ENCODE measurements at regions not wholly inside any gene's neighbourhood (a gene's known extent, or its start where the extent isn't known, plus 50 kb on each side); places are given as distances from the start of the nearest gene placed in this dataset.

DNA sequence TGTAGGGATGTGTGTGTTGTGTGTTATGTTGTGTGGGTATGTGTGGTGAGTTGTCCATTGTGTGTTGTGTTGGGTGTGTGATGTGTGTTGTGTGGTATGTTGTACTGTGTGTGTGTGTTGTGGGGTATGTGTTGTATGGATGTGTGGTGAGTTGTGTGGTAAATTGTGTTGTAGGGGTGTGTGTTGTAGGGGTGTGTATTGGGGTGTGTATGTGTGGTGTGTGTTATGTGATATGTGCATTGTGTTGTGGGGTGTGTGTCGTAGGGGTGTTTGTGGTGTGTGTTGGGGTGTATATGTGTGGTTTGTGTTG lies 97.8 kb upstream of the PODXL start:
- Histone ChIP-seq H3K4me3 (no peak overlapping the region), H3K27me3 (no peaks in the 10 kb centered on the region), H3K36me3 (no peaks in the 10 kb centered on the region), H3K9me3 (no peaks in the 10 kb centered on the region), H3K4me1 (peaks cover 0 to 33% of the 10 kb centered on the region in 2 donors), H3K27ac (no peak overlapping the region)
- TF ChIP-seq, protein P1, sequence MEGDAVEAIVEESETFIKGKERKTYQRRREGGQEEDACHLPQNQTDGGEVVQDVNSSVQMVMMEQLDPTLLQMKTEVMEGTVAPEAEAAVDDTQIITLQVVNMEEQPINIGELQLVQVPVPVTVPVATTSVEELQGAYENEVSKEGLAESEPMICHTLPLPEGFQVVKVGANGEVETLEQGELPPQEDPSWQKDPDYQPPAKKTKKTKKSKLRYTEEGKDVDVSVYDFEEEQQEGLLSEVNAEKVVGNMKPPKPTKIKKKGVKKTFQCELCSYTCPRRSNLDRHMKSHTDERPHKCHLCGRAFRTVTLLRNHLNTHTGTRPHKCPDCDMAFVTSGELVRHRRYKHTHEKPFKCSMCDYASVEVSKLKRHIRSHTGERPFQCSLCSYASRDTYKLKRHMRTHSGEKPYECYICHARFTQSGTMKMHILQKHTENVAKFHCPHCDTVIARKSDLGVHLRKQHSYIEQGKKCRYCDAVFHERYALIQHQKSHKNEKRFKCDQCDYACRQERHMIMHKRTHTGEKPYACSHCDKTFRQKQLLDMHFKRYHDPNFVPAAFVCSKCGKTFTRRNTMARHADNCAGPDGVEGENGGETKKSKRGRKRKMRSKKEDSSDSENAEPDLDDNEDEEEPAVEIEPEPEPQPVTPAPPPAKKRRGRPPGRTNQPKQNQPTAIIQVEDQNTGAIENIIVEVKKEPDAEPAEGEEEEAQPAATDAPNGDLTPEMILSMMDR (IDR thresholded peaks at IDR 0.05): no peak
- no peak for DNase-seq (ENCODE audit: low spot score)

GRCh38 chr7:131653418-131654248 lies 97.2 kb upstream of the PODXL start:
- Histone ChIP-seq H3K27me3 (no peaks in the 10 kb centered on the region), H3K36me3 (no peaks in the 10 kb centered on the region), H3K27ac (no peak overlapping the region), H3K4me3 (no peak overlapping the region), H3K9me3 (no peaks in the 10 kb centered on the region), H3K4me1 (peaks cover 0 to 35% of the 10 kb centered on the region in 2 donors)
- no peak for DNase-seq (ENCODE audit: low spot score)
- TF ChIP-seq, protein P1 (IDR thresholded peaks at IDR 0.05): no peak

DNA sequence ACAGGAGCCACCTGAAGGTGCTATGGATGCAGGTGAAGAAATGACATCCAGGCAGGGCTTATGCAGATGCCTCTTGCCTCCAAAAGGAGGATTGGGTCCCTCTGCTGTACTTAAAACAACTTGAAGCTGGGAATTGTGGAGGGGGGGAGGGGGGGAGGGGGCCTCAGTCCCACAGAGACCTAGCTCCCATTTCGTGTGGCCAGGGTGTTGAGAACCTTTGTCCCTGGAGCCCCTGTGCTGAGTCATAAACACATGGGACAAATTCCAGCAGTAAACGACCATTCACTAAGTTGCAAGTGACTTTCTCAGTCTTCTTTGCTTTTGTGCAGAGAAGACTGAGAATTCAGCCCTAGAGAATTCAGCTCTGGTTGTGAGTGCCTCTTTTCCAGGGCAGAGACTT lies 96.5 kb upstream of the PODXL start:
- TF ChIP-seq, protein P1 (IDR thresholded peaks at IDR 0.05): no peak
- no peak for DNase-seq (ENCODE audit: low spot score)

DNA sequence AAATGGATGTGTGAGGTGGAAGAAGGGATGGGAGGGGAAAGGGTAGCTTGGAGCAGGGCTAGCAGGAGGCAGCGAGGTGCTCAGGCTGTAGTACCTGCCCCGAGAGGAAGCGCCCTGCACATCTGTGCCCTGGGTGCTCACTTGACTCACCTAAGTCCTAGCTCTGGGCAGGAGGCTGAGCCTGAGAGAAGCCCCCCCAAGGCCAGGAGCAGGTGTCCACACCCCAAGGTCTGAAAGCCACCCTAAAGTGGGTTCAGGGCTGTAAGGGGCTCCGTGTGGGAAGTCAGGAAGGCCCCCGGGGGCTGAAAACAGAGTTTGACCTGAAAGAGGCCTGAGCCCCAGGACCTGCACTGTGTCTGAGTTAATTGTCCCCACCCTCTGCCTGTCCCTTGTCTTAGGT lies 95.8 kb upstream of the PODXL start:
- Histone ChIP-seq H3K27me3 (no peaks in the 10 kb centered on the region), H3K27ac (no peak overlapping the region), H3K9me3 (no peaks in the 10 kb centered on the region), H3K4me1 (peaks cover 0 to 25% of the 10 kb centered on the region in 2 donors), H3K36me3 (no peaks in the 10 kb centered on the region), H3K4me3 (no peak overlapping the region)
- no peak for DNase-seq (ENCODE audit: low spot score)
- TF ChIP-seq, protein P1 (IDR thresholded peaks at IDR 0.05): no peak

More for the DNA sequence above, 96.5 kb upstream of the PODXL start:
- Histone ChIP-seq H3K4me3 (no peak overlapping the region), H3K36me3 (no peaks in the 10 kb centered on the region), H3K9me3 (no peaks in the 10 kb centered on the region), H3K27me3 (no peaks in the 10 kb centered on the region), H3K4me1 (peaks cover 0 to 32% of the 10 kb centered on the region in 2 donors), H3K27ac (no peak overlapping the region)

DNA sequence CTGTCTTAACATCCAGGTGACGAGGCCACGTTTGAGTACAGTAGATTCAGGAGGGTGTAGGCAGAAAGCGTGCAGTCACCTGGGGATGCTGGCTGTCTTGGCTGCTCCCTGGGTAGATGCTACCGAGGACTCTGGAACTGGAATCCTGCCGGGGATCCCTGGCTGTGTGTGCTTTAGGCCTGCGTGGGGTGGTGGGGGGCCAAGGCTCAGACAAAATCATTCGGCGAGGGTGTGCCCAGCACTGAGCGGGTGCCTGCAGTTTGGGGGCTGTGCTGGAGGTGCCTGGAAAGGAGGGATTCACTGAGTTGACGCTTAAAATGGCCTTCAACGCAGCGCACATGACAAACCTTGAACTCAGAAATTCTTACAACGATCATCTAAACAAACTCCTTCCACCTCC lies 93.5 kb upstream of the PODXL start:
- Histone ChIP-seq H3K4me1 (peaks cover 0 to 22% of the 10 kb centered on the region in 2 donors), H3K4me3 (no peak overlapping the region), H3K36me3 (no peaks in the 10 kb centered on the region), H3K27ac (no peak overlapping the region), H3K9me3 (no peaks in the 10 kb centered on the region), H3K27me3 (no peaks in the 10 kb centered on the region)
- TF ChIP-seq, protein P1 (IDR thresholded peaks at IDR 0.05): no peak
- no peak for DNase-seq (ENCODE audit: low spot score)

Measured in right atrium auricular region (tissue), 2 donors.